B cell (primary cell): ENCODE measurements at regions not wholly inside any gene's neighbourhood (a gene's known extent, or its start where the extent isn't known, plus 50 kb on each side); places are given as distances from the start of the nearest gene placed in this dataset.

Experiments
- ATAC-seq: fragments of 200-7000 bp; cut with Tn5 transposase; one replicate; pipeline ENCODE4 v1.10.0; 2021; ENCODE audit warnings: low read depth, mild to moderate bottlenecking, moderate number of reproducible peaks, moderate library complexity
- CTCF ChIA-PET: fragments of 350-600 bp; sonication (Branson Sonifier 250); formaldehyde crosslinking; loops from one replicate; lab custom pipeline; 2021; ENCODE audit warnings: antibody characterized with exemption, inconsistent platforms; lab: Charles Lee
- POLR2A ChIA-PET: fragments of 350-600 bp; sonication (Branson Sonifier 250); formaldehyde crosslinking; loops from one replicate; lab custom pipeline; 2021; ENCODE audit warnings: antibody characterized with exemption; lab: Charles Lee
- DNase-seq: peaks from one replicate; pipeline ENCODE4 v3.0.0; 2013
- H2AFZ ChIP-seq: 2 replicates; pipeline ENCODE4 v1.6.1; 2012; ENCODE audit warnings: mild to moderate bottlenecking, low read depth, low read length; ENCODE audit not compliant: insufficient read depth, poor library complexity, severe bottlenecking
- H3K27ac ChIP-seq, 2 donors: 1 replicate in 1 of 2; 2 replicates in 1 of 2; pipeline ENCODE4 v1.5.1; 2012 to 2013; ENCODE audit warnings: low read length in 2 of 2, mild to moderate bottlenecking in 2 of 2, moderate library complexity in 1 of 2
- H3K27me3 ChIP-seq, 4 experiments: fragments of 200-600 bp in 1 of 4; sonication (generic) in 1 of 4; replicated peaks in 1 of 4; 1 replicate in 2 of 4; 2 replicates in 2 of 4; pipeline versions ENCODE4 v1.6.1 to v1.7.0; 2013 to 2016; ENCODE audit warnings: low read length in 3 of 4, mild to moderate bottlenecking in 2 of 4, mixed read lengths in 1 of 4, moderate library complexity in 1 of 4; ENCODE audit not compliant: insufficient read depth in 4 of 4, control insufficient read depth in 3 of 4; ENCODE audit errors: control extremely low read depth in 1 of 4
- H3K36me3 ChIP-seq, 2 experiments: replicated peaks in 1 of 2; 1 replicate in 1 of 2; 2 replicates in 1 of 2; pipeline versions ENCODE4 v1.6.1 to v1.7.1; 2013; ENCODE audit warnings: low read length in 1 of 2; ENCODE audit not compliant: insufficient read depth in 2 of 2, control insufficient read depth in 1 of 2; ENCODE audit errors: control extremely low read depth in 1 of 2, extremely low read depth in 1 of 2
- H3K4me1 ChIP-seq, 2 donors: fragments of 200-600 bp in 1 of 2; sonication (generic) in 1 of 2; 1 replicate in 1 of 2; 2 replicates in 1 of 2; pipeline versions ENCODE4 v1.5.1 to v1.6.1; 2013 to 2017; ENCODE audit warnings: low read length in 2 of 2; ENCODE audit not compliant: control insufficient read depth in 2 of 2, insufficient read depth in 2 of 2
- H3K4me2 ChIP-seq: replicated peaks from 2 replicates; pipeline ENCODE3; 2012; ENCODE audit warnings: mild to moderate bottlenecking, low read depth, low read length; ENCODE audit not compliant: poor library complexity, severe bottlenecking
- H3K4me3 ChIP-seq, 5 experiments: fragments of 200-600 bp in 1 of 5; sonication (generic) in 1 of 5; 1 replicate in 3 of 5; 2 replicates in 2 of 5; pipeline versions ENCODE4 v1.5.1 to v1.7.0; 2011 to 2016; ENCODE audit warnings: low read length in 4 of 5, mild to moderate bottlenecking in 4 of 5, low read depth in 2 of 5, control low read depth in 1 of 5, moderate library complexity in 1 of 5; ENCODE audit not compliant: insufficient read depth in 1 of 5; ENCODE audit errors: control extremely low read depth in 1 of 5, extremely low read depth in 1 of 5
- H3K79me2 ChIP-seq: fragments of 200-600 bp; sonication (generic); one replicate; pipeline ENCODE4 v1.6.0; 2016; ENCODE audit warnings: low read length; ENCODE audit not compliant: control insufficient read depth, insufficient read depth
- H3K9ac ChIP-seq: fragments of 200-600 bp; sonication (generic); 2 replicates; pipeline ENCODE4 v1.6.1; 2017; ENCODE audit warnings: mild to moderate bottlenecking, low read length, moderate library complexity
- H3K9me3 ChIP-seq, 3 donors: one replicate each; pipeline versions ENCODE4 v1.6.1 to v1.7.1; 2013; ENCODE audit warnings: low read length in 2 of 3; ENCODE audit not compliant: control insufficient read depth in 2 of 3, insufficient read depth in 1 of 3; ENCODE audit errors: control extremely low read depth in 1 of 3
- H4K20me1 ChIP-seq: 2 replicates; pipeline ENCODE4 v1.6.0; 2012; ENCODE audit warnings: mild to moderate bottlenecking, low read length; ENCODE audit not compliant: insufficient read depth, control insufficient read depth, poor library complexity, severe bottlenecking
- H3K27ac Mint-ChIP-seq: one replicate; pipeline ENCODE4 v1.8.0; 2021; ENCODE audit warnings: mixed read lengths
- H3K27me3 Mint-ChIP-seq: one replicate; pipeline ENCODE4 v1.8.0; 2021; ENCODE audit warnings: mixed read lengths
- H3K4me1 Mint-ChIP-seq: one replicate; pipeline ENCODE4 v1.8.0; 2021; ENCODE audit warnings: mixed read lengths
- H3K4me3 Mint-ChIP-seq: one replicate; pipeline ENCODE4 v1.8.0; 2021; ENCODE audit warnings: mixed read lengths
- H3K9me3 Mint-ChIP-seq: one replicate; pipeline ENCODE4 v1.8.0; 2022; ENCODE audit warnings: mixed read lengths; ENCODE audit not compliant: insufficient read depth
- CTCF ChIP-seq: fragments of 200-600 bp; IDR thresholded peaks from one replicate; pipeline ENCODE4 v1.8.0; 2022; ENCODE audit warnings: antibody characterized with exemption, mild to moderate bottlenecking
- EZH2 ChIP-seq: IDR thresholded peaks from 2 replicates; pipeline ENCODE4 v1.6.1; 2012; ENCODE audit warnings: borderline replicate concordance, low read depth, mild to moderate bottlenecking, moderate library complexity, low read length; ENCODE audit not compliant: insufficient read depth, poor library complexity, severe bottlenecking
- WGBS: methylation state at CpG from one replicate; pipeline ENCODE4 v1.1.5; 2013; ENCODE audit warnings: missing lambda C conversion rate; ENCODE audit not compliant: insufficient coverage; 5-methylcytosine and 5-hydroxymethylcytosine counted together
- intact Hi-C: fragments of 100-400 bp; cut with micrococcal nuclease; formaldehyde crosslinking; loops from one replicate; pipeline ENCODE4 v1.10.0; 2022

- Histone ChIP-seq H2AFZ (no peak overlapping the region), H3K9ac (no peak overlapping the region), H3K36me3 (peaks cover 0 to 2% of the 10 kb centered on the region in 2 experiments), H3K9me3 (peaks cover 0 to 41% (median 5%) of the 10 kb centered on the region in 3 donors), H3K27ac (peak overlapping the region in 1 of 2 donors; percentile 37), H3K4me3 (no peak overlapping the region), H3K27me3 (no peaks in the 10 kb centered on the region), H3K79me2 (no peaks in the 10 kb centered on the region), H4K20me1 (no peaks in the 10 kb centered on the region), H3K4me2 (no peak overlapping the region), H3K4me1 (peaks cover 18 to 38% of the 10 kb centered on the region in 2 donors)
- intact Hi-C loops = no loop called here
- 97% methylated on average over 18 of the region's 22 CpGs for WGBS
- H3K4me3 Mint-ChIP-seq = no peak overlapping the region
- TF ChIP-seq EZH2 = no peak
- no peak for TF ChIP-seq CTCF
- CTCF ChIA-PET = interaction anchor here (2.8 kb wide), 1 partner anchor 33 kb away, joined by 8 read pairs; no protein-coding TSS in a partner anchor
- POLR2A ChIA-PET = no interaction called here
- no peak for DNase-seq
- ATAC-seq = no peak
- H3K27ac Mint-ChIP-seq = peak overlapping the region; percentile 57
- no peaks in the 10 kb centered on the region for H3K27me3 Mint-ChIP-seq
- no peaks in the 10 kb centered on the region for H3K9me3 Mint-ChIP-seq
- H3K4me1 Mint-ChIP-seq = peaks cover 52% of the 10 kb centered on the region
These were observed 114.2 kb downstream of the RTP5 start for GRCh38 chr2:241983571-241984270.

- intact Hi-C loops = no loop called here
- Histone ChIP-seq H4K20me1 (no peaks in the 10 kb centered on the region), H3K27ac (peak overlapping the region; percentile 84 to 90), H3K4me1 (peaks cover 20 to 40% of the 10 kb centered on the region in 2 donors), H3K36me3 (peaks cover 0 to 2% of the 10 kb centered on the region in 2 experiments), H3K4me3 (no peak overlapping the region), H3K4me2 (no peak overlapping the region), H3K27me3 (no peaks in the 10 kb centered on the region), H3K79me2 (no peaks in the 10 kb centered on the region), H2AFZ (no peak overlapping the region), H3K9me3 (peaks cover 0 to 46% (median 5%) of the 10 kb centered on the region in 3 donors), H3K9ac (no peak overlapping the region)
- Mint-ChIP-seq H3K4me1 (peaks cover 53% of the 10 kb centered on the region), H3K27ac (peak overlapping the region; percentile 72), H3K4me3 (no peak overlapping the region), H3K9me3 (no peaks in the 10 kb centered on the region), H3K27me3 (no peaks in the 10 kb centered on the region)
- POLR2A ChIA-PET = interaction anchor here (0.9 kb wide), 1 partner anchor 36 kb away, joined by 3 read pairs; no protein-coding TSS in a partner anchor
- WGBS = 94% methylated on average over 12 of the region's 12 CpGs
- ATAC-seq (no peak), DNase-seq (peak; percentile 31)
- TF ChIP-seq EZH2 = no peak
- TF ChIP-seq CTCF = no peak
- CTCF ChIA-PET = interaction anchor here (2.8 kb wide), 1 partner anchor 34 kb away, joined by 8 read pairs; no protein-coding TSS in a partner anchor
These were observed 114.7 kb downstream of the RTP5 start for GRCh38 chr2:241984271-241984655.
